ENCODE measurements at regions not wholly inside any gene's neighbourhood (a gene's known extent, or its start where the extent isn't known, plus 50 kb on each side); places are given as distances from the start of the nearest gene placed in this dataset.
"Not testable (repeated sequence)": the region's sequence is repeated elsewhere in the genome, so short reads cannot be mapped to it uniquely, and the experiment has no call there.

- Mint-ChIP-seq H3K27ac (ENCODE audit: unreplicated experiment) (no peak overlapping the region), H3K9me3 (ENCODE audit: low read depth, unreplicated experiment) (peaks cover 13% of the 10 kb centered on the region), H3K27me3 (ENCODE audit: unreplicated experiment) (no peaks in the 10 kb centered on the region), H3K4me1 (ENCODE audit: low read depth, unreplicated experiment) (peaks cover 5% of the 10 kb centered on the region), H3K36me3 (ENCODE audit: insufficient read depth, unreplicated experiment) (no peaks in the 10 kb centered on the region), H3K4me3 (ENCODE audit: low read depth, unreplicated experiment) (no peak overlapping the region)
- DNase-seq: no peak
- CTCF ChIA-PET: interaction anchor here (1.1 kb wide), 1 partner anchor 10 kb away, joined by 3 read pairs; no protein-coding TSS in a partner anchor
- intact Hi-C loops (cut with micrococcal nuclease; ENCODE audit: unreplicated experiment): no loop called here
- no peak for TF ChIP-seq CTCF (IDR thresholded peaks at IDR 0.05; ENCODE audit: unreplicated experiment)
- BruUV-seq (replicated peaks): no TSS peak
These were observed 54.6 kb downstream of the DKK1 start for GRCh38 chr10:52368725-52369124.

- intact Hi-C loops (cut with micrococcal nuclease; ENCODE audit: unreplicated experiment); CTCF ChIA-PET; H3K27me3 Mint-ChIP-seq (ENCODE audit: unreplicated experiment); H3K36me3 Mint-ChIP-seq (ENCODE audit: insufficient read depth, unreplicated experiment); BruUV-seq (replicated peaks); H3K4me3 Mint-ChIP-seq (ENCODE audit: low read depth, unreplicated experiment); H3K9me3 Mint-ChIP-seq (ENCODE audit: low read depth, unreplicated experiment); DNase-seq: not testable (repeated sequence)
- peaks cover 48% of the 10 kb centered on the region for H3K4me1 Mint-ChIP-seq (ENCODE audit: low read depth, unreplicated experiment)
- H3K27ac Mint-ChIP-seq (ENCODE audit: unreplicated experiment): peak overlapping the region; percentile 58
These were observed 60.1 kb downstream of the DKK1 start for GRCh38 chr10:52374207-52374606.

- no peak for DNase-seq
- Mint-ChIP-seq H3K27ac (ENCODE audit: unreplicated experiment) (peak overlapping the region; percentile 2), H3K4me3 (ENCODE audit: low read depth, unreplicated experiment) (no peak overlapping the region), H3K9me3 (ENCODE audit: low read depth, unreplicated experiment) (peaks cover 8% of the 10 kb centered on the region), H3K27me3 (ENCODE audit: unreplicated experiment) (no peaks in the 10 kb centered on the region), H3K36me3 (ENCODE audit: insufficient read depth, unreplicated experiment) (no peaks in the 10 kb centered on the region), H3K4me1 (ENCODE audit: low read depth, unreplicated experiment) (peaks cover 59% of the 10 kb centered on the region)
- intact Hi-C loops (cut with micrococcal nuclease; ENCODE audit: unreplicated experiment): no loop called here
- BruUV-seq (replicated peaks): no TSS peak
- CTCF ChIA-PET: interaction anchor here (0.5 kb wide), 1 partner anchor 114 kb away, joined by 3 read pairs; no protein-coding TSS in a partner anchor
- TF ChIP-seq CTCF (IDR thresholded peaks at IDR 0.05; ENCODE audit: unreplicated experiment): no peak
These were observed 62.7 kb downstream of the DKK1 start for GRCh38 chr10:52376694-52377354.

GRCh38 chr10:52378124-52378523, 64.0 kb downstream of the DKK1 start:
- CTCF ChIA-PET: no interaction called here
- Mint-ChIP-seq H3K4me1 (ENCODE audit: low read depth, unreplicated experiment) (peaks cover 59% of the 10 kb centered on the region), H3K9me3 (ENCODE audit: low read depth, unreplicated experiment) (peaks cover 8% of the 10 kb centered on the region), H3K4me3 (ENCODE audit: low read depth, unreplicated experiment) (no peak overlapping the region), H3K27me3 (ENCODE audit: unreplicated experiment) (no peaks in the 10 kb centered on the region), H3K27ac (ENCODE audit: unreplicated experiment) (peak overlapping the region; percentile 21), H3K36me3 (ENCODE audit: insufficient read depth, unreplicated experiment) (no peaks in the 10 kb centered on the region)
- intact Hi-C loops (cut with micrococcal nuclease; ENCODE audit: unreplicated experiment): no loop called here
- DNase-seq: no peak
- no TSS peak for BruUV-seq (replicated peaks)
- no peak for TF ChIP-seq CTCF (IDR thresholded peaks at IDR 0.05; ENCODE audit: unreplicated experiment)

GRCh38 chr10:52379287-52379686, 65.2 kb downstream of the DKK1 start:
- DNase-seq: no peak
- TF ChIP-seq CTCF (IDR thresholded peaks at IDR 0.05; ENCODE audit: unreplicated experiment): no peak
- H3K36me3 Mint-ChIP-seq (ENCODE audit: insufficient read depth, unreplicated experiment): no peaks in the 10 kb centered on the region

More at GRCh38 chr10:52379287-52379686, 65.2 kb downstream of the DKK1 start:
- BruUV-seq (replicated peaks): no TSS peak
- Mint-ChIP-seq H3K9me3 (ENCODE audit: low read depth, unreplicated experiment) (peaks cover 3% of the 10 kb centered on the region), H3K27me3 (ENCODE audit: unreplicated experiment) (no peaks in the 10 kb centered on the region), H3K27ac (ENCODE audit: unreplicated experiment) (no peak overlapping the region), H3K4me1 (ENCODE audit: low read depth, unreplicated experiment) (peaks cover 48% of the 10 kb centered on the region), H3K4me3 (ENCODE audit: low read depth, unreplicated experiment) (no peak overlapping the region)
- CTCF ChIA-PET: interaction anchor here (1.2 kb wide), 1 partner anchor 10 kb away, joined by 3 read pairs; no protein-coding TSS in a partner anchor
- intact Hi-C loops (cut with micrococcal nuclease; ENCODE audit: unreplicated experiment): no loop called here
